M059J (cell line): ENCODE measurements at regions not wholly inside any gene's neighbourhood (a gene's known extent, or its start where the extent isn't known, plus 50 kb on each side); places are given as distances from the start of the nearest gene placed in this dataset.

Source experiments
- DNase-seq: peaks from one replicate; pipeline ENCODE4 v3.0.0-alpha.2; 2012; ENCODE audit warnings: low read depth

DNA sequence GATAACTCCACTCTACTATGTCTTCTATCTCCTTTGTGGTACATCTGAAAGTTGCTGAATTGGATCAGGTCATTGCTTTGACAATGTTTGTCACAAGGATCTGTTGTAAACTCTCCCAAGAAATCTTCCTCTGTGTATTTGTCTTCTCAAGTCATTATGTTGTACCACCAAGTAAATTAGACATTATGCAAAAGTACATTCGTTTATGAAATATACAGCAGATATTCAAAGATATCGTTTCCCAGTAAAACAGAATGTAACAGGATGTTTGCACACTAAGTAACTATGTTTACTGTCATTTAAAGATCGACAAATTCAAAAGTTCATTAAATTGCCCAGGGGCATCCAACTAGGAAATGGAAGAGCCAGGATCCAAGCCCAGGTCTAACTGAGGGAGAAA lies 739.4 kb downstream of the EFNB2 start:
- no peak for DNase-seq

DNA sequence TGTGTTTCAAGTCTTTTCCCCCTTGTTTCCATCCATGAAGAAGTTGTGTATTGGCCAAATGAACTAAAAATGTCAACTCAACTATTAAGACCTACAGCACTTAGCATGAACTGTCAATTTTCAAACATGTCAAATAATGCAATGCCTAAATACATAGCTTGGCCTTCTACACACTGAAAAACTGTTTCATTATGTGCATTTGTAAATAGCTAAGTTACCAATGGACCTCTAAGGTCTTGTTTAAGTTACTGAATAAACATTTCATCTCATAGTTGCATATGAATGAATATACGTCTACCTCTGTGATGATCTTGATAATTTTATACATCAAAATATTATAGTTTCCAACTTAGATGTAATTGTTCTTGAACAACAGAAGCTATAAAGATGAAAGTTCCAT lies 744.5 kb downstream of the EFNB2 start:
- DNase-seq: no peak

DNA sequence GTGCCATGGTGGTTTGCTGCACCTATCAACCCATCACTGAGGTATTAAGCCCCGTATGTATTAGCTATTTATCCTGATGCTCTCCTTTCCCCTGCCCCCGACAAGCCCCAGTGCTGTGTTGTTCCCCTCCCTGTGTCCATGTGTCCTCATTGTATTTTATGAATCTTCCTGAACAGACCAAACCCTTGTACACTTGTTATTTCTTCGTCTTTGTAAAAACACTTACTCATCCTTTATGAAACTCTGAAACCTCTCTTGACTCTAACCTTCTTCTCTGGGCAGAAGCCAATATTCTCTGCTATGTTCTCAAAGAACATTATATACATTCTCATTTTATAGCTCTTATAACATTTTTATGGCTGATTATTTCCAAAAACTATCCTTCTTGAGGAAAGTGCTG lies 746.9 kb downstream of the EFNB2 start:
- DNase-seq: no peak

DNA sequence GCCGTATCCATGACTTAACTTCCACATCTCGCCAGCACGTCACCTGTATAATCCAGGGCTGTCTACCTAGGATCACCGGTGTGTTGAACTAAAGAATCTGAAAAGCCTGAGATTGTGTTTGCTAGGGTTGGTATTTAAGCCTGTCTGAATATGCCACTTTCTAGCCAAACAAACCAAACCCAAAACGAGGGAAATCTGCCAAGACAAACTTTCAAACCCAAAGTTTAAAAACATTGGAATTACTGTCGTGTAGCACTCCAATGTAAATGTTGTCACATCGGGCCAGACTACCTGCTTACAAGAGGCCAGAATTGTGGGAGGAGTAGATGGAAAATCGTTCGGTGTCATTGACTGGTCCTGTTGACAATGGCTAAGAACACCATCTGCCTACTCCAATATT lies 747.8 kb downstream of the EFNB2 start:
- peak; percentile 5 for DNase-seq

DNA sequence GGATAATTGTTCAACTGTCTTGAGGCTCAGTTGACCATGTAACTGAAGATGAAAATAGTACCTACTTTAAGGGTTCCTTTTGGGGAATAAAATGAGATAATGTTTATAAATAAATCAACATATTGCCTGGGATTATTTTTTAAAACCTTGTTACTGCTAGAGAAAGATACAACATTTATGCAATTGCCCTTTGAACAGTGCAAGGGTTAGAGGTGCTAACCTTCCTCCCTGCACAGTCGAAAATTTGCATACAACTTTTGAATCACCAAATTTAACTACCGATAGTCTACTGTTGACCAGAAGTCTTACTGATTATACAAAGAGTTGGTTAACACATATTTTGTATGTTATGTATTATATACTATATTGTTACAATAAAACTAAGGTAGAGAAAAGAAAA lies 750.0 kb downstream of the EFNB2 start:
- no peak for DNase-seq

DNA sequence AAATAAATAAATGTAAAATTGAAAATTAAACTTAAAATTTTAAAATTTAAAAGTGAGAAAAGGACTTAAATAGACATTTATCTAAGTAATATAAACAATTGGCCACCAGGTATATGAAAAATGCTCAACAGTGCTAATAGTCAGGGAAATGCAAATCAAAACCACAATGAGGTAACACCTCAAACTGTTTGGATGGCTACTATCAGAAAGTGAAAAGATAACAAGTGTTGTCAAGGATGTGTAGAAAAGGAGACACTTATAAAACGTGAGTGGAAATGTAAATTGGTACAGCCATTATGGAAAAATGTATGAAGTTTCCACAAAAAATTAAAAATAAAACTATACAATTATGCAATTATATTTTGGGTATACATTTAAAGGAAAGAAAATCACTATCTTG lies 752.2 kb downstream of the EFNB2 start:
- DNase-seq: peak; percentile 7

DNA sequence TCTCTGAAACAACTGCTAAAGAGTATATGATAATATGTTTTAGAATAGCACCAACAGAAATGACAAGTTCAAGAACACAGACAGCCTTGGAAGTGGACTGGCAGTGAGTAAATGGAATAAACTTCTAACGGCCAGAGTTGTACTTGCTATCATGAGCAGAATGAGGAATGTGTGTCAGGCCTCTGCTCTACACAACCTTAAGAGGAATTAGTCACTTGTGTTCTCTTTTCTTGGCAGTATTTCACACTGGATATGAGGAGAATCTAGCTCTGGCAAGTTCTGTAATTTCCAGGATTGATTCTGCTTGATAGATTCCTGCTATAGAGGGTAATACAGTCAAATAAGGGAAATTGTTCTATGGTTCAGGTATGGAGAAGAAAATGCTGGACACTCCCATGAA lies 757.3 kb downstream of the EFNB2 start:
- peak; percentile 60 for DNase-seq

DNA sequence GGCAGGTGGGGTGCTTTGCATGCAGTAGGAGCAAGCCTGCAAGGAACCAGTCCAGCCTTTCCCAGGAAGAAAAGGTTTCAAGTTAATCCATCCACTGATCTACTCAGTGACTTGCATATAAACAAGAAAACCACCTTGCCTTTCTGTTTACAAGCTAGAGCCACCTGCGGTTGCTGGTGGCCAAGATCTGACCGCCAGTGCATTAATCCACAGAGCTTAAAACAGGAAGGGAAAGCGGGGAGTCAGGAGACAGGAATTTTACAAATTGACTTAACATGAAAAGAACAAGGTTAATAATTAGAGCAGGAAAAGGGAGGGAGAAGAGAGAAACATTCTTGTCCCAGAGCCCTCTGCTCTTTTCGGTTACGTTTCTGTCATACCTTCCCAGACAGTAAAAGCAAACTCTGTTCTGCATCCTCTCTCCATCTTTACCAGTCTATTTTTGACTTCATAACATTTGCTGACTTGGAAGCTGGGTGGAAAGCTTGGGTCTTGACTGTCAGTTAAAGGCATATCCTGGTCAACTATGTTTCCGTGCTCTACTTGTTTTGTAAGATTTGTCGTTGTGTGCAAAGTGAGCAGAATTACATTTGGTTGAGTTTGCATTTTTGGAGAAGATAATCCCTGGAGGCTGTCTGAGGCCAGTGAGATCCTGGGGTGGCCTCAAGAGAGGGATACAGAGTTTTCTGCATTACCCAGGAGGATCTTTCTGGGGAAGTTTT lies 760.6 kb downstream of the EFNB2 start:
- DNase-seq: peak; percentile 96

DNA sequence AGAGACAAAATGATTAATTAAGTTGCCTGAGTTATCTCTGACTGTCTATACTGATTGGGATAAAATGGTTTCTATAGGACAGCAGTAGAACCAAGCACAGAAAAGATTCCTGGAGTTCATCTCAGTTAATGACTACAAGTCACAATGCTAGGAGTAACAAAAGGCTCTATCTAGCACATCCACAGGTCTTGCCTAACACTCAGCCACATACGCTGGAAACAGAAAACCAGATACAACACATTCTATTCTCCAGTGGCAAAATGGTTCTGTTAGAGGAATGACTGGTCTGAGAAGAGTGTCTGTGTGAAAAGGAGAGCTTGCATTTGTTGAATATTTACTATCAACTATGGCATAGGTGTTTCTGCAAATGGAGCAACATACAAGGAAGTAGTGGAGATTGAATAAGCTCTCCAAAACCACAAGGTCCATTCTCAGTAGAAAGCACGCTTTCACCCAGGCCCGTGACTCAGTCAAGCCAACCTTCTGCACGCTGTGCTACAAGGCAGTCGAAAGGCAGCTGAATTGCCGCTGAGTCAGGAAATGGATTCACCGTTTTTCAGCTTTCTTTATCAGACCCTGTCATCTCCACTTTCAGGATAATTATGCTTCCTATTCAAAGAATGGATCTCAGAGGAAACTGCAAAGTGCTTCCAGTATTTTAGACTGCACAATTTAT lies 761.5 kb downstream of the EFNB2 start:
- peak; percentile 93 for DNase-seq

DNA sequence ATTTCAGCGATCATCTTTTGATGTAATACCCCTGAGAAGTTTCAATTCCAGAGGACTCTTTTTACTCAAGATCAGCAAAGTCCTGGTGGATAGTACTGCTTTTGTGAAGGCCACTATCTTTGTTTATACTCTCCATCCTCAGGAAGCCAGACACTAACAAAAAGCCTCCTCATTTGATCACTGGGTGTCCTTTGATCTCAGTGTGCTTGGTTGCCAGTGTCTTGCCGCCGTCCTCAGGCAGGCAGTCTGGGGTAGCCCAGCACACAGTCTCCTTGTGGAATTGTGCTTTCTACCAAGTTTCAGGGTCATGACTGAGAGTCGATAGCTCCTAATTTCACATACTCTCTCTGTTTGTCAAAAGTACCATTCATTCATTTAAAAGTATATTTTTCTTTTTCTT lies 762.2 kb downstream of the EFNB2 start:
- DNase-seq: no peak

DNA sequence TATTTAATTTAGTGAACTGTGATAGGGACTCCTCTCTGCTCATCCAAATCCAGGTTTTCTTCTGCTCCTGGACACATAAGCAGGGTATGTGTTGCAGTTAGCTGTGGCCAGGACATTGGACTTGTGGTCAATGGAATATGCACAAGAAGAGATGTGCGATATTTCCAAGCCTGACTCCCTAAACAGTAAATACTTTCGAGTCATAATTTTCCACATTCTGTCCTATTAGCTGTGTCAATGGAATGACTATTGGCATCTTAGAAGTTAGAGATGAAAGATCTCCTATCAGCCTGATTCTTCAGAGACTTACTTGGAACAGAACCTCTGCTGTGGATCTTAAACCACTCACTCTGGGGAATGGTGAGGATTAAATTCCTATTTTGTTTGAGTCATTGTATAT lies 771.0 kb downstream of the EFNB2 start:
- peak; percentile 9 for DNase-seq

DNA sequence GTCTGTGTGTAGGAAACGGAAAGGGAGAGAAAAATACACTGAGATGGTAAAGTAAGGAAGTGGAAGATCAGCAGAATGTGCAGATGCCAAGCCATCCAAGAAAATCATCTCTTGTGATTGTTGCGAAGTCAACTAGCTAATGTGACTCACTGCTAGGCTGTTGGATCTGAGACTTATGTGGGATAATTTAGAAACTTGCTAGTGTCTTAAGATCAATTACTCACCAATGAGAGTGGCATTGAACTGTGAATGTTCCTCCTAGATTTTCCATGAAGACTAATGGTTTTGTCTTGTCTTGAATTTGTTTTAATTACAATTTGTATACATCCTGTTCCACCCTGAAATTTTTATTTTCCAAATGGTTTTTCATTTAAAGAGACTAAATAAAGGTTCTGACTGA lies 771.6 kb downstream of the EFNB2 start:
- no peak for DNase-seq

DNA sequence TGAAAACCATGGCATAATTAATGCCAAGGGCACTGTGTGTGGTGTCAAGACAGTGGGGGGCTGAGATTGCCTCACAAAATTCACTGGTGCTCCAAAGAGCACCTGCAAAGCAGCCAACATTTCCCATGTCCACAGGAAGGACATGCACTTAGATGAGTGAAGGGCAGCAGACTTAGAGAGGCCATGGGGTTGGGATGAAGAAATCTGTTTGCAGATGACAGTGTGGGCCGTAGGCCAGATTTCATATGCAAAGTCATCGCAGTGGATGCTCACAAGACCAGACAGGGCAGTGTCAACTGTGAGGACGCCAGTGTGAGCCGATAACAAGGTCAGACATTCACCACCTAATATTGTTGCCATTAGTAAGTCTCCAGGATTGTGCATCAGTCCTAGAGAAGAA lies 773.4 kb downstream of the EFNB2 start:
- DNase-seq: no peak

DNA sequence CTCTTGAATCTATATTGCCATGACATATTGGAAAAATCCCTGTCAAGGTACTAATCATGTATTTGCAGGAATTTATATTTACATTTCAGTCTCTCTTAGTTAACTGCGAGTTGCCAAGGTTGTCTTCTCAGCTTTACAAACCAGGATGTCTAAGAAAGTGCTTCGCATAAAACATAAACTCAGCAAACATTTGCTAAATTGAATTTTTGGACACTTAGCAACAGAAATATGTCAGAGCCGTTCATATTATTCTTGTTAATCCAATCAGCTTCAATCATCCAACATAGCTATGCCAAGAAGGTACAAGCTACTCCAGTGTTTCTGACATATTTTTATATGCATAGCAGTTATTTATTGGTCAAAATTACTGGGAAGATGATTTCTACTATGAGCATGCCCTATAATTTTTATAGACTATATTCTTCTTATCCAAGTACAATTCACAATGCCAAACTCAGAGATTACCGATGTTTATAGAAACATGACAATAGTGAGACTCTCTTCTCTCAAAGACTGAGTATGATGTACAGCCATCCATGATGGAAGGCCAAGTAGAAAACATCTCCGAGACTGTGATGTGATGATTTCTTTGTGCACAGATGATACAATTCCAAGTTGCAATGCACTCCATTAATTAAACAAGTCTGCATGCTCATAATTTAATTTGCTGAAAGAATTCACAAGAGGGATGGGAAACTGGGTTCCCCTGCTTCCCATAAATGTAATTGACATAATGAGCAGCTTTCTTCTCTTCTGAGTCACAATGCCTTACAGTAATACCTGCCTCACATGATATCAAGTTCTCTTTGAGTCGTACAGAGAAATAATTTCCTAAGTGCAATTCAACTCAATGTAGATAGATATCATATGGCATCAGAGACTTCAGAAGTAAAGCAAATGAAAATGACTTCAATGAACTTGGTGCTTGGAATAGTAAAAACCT lies 776.3 kb downstream of the EFNB2 start:
- no peak for DNase-seq

DNA sequence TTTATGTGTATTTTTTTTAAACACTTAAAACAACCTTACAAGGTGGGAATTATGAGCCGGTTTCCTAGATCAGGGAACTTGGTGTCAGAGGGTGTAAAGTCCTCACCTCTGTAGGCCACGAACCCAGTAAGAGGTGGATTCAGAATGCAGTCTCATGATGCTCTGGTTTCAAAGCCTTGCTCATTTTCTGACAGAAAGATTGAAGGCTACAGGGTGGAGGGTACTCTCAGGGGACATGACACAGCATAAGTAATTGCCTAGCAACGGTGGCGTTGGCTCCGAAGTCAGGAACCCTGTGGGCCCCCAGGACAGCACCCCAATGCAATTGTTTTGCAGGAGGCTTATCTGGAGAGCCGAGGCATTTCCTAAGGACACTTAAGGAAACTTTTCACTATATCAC lies 794.7 kb downstream of the EFNB2 start:
- no peak for DNase-seq

DNA sequence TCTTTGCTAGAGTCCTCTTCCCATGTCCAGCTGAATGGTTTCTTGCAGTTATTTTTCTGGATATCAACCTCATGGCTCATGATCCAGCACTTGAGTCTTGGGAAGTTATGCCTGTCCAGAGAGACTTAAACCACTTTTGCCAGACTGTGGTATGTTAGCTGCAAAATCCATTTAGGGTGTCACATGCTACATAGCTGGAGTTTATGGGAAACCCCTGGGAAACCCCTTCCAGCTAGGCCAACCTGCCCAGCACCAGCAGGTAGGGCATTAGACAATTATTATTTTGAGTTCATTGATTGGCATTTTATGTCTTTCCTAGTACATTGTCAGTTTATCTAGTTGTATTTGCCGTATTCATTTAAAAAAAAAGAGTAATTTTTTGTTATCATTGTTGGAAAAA lies 797.8 kb downstream of the EFNB2 start:
- DNase-seq: no peak

DNA sequence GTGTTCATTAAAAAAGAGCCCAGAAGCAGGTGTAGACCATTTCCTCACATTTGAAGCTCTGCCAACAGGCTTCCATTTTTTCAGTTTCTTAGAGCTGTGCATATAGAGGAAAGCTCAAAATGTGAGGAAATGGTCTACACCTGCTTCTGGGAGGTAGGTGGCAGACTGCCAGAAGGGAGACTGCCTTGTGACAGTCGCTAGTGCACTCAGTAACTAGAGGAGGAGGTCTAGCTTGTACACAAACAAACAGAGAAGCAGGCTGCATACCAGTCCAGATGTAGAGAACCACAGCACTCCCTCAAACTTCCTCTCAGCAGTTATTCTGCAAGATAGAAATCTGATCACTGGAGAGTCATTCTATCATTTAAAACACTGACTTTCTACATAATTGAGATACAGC lies 800.2 kb downstream of the EFNB2 start:
- DNase-seq: peak; percentile 10

DNA sequence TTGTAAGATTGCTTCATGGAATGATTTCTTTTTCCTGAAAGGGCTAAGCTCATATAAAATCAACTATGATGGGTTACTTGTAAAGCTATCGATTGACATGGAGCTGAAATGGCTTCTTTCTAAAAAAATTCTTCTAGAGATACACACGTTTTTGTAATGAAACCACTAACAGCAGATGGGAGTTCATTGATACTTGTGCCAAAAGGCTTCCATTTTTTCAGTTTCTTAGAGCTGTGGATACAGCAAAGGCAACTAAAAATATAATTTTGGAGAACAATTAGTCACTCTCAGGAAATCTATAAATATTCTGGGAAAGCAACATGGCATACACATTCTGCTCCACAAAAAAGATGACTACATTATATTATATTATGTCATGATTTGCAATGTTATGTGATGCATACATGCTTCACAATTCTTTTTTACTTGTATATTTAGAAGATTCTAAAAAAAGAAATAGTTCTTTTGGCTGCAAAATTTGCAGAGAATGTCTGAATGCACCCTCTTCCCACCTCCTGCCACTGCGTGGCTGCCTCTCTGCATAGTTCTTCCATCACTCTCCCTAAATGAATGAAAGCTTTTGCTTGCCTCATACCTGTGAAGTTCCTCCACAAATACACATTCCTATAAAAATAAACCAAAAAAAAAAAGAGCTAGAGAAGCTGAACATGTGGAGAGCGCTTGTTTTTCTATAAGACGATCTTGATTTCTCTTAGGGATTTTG lies 802.5 kb downstream of the EFNB2 start:
- no peak for DNase-seq

DNA sequence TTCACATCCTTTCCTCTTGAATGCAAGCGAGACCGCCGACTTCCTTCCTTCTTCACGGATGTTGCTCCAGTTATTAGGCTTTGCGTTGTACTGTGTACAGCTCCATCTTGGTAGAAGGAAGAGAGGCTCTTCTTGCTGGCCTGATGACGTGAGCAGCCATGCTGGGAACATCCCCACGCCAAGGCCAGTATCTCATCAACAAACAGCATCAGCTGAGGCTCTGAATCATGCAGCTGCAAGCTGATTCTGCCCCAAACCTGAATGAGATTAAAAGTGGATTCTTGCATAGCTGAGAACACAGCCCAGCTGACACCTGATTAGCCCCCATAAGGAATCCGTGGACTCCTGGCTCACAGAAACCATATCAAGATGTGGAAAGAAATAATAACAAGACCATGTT lies 809.6 kb downstream of the EFNB2 start:
- DNase-seq: no peak

DNA sequence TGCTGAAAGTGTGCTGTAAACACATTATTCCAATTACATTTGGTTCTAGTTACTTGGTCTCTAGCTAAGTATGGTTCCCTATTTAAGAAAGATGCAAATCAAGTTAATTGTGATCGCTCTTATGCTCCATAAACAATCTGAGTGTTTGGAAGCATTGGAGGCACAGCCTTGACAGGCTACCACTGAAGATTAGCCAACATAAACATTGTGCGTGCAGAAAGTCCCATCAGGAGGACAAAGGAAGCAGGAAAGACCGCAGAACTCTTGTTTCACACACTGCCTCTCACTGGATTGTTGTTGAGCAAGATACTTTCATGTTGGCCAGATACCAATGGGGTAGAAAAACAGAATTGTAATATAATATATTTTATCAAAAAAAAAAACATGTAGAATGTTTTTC lies 814.4 kb downstream of the EFNB2 start:
- DNase-seq: peak; percentile 60

DNA sequence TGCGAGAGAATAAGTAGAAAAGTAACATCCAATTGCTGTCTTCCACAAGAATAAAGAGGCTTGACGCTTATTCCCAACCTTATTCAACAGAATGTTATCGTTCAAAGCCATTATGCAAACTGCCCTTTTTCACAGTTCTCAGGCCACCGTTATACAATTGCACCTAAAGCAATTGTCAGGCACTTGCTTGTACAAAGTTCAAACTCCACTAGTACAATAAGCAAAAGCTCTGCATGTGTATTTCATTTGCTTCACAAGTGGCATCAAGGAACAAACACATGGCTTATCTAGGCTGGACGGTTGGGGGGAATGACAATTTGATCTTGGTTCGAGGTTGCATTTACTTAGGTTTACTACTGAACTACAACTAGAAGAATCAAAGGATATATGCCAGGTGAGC lies 815.6 kb downstream of the EFNB2 start:
- DNase-seq: no peak

DNA sequence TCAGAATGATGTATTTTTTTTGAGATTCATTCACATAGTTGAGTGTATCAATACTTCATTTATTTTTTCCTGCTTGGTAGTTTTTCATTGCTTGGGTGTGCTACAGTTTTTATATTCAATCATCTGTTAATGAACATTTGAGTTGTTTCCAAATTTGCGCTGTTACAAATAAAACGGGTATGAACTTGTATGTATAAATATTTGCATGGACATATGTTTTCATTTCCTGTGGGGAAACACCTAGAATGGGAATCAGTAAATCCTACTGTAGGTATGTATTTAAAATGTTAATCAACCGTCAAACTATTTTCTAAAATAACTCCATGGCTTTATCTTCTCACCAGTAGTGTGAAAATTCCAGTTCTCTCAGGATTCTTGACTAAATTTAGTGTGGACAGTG lies 826.3 kb downstream of the EFNB2 start:
- DNase-seq: no peak
